ENCODE measurements at regions not wholly inside any gene's neighbourhood (a gene's known extent, or its start where the extent isn't known, plus 50 kb on each side); places are given as distances from the start of the nearest gene placed in this dataset.
"Not testable (repeated sequence)": the region's sequence is repeated elsewhere in the genome, so short reads cannot be mapped to it uniquely, and the experiment has no call there.

GRCh38 chr2:123521854-123522253, 503.2 kb upstream of the CNTNAP5 start:
- DNase-seq = no peak
- H3K4me1 ChIP-seq = no peaks in the 10 kb centered on the region
- TF ChIP-seq, protein P1, sequence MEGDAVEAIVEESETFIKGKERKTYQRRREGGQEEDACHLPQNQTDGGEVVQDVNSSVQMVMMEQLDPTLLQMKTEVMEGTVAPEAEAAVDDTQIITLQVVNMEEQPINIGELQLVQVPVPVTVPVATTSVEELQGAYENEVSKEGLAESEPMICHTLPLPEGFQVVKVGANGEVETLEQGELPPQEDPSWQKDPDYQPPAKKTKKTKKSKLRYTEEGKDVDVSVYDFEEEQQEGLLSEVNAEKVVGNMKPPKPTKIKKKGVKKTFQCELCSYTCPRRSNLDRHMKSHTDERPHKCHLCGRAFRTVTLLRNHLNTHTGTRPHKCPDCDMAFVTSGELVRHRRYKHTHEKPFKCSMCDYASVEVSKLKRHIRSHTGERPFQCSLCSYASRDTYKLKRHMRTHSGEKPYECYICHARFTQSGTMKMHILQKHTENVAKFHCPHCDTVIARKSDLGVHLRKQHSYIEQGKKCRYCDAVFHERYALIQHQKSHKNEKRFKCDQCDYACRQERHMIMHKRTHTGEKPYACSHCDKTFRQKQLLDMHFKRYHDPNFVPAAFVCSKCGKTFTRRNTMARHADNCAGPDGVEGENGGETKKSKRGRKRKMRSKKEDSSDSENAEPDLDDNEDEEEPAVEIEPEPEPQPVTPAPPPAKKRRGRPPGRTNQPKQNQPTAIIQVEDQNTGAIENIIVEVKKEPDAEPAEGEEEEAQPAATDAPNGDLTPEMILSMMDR (IDR thresholded peaks at IDR 0.05) = no peak
- H3K36me3 ChIP-seq = no peaks in the 10 kb centered on the region
- intact Hi-C loops (cut with DNase I; ENCODE audit: low total_unique reads) = no loop called here
- no peak overlapping the region for H3K4me3 ChIP-seq
- H3K9me3 ChIP-seq = no peaks in the 10 kb centered on the region
- H3K27ac ChIP-seq = no peak overlapping the region
- no peaks in the 10 kb centered on the region for H3K27me3 ChIP-seq

DNA sequence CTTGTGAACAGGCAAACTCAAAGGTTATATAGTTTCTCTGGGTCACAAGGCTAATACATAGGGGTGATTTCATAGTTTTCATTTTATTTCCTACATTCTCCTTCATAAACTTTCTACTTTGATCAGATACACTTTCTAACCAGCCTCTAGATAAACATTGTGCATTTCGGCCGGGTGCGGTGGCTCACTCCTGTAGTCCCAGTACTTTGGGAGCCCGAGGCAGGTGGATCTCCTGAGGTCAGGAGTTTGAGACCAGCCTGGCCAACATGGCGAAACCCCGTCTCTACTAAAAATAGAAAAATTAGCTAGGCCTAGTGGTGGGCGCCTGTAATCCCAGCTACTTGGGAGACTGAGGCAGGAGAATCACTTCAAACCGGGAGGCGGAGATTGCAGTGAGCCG, 502.6 kb upstream of the CNTNAP5 start:
- intact Hi-C loops (cut with DNase I; ENCODE audit: low total_unique reads); DNase-seq; H3K27me3 ChIP-seq; H3K9me3 ChIP-seq; H3K36me3 ChIP-seq; H3K4me3 ChIP-seq; H3K4me1 ChIP-seq; H3K27ac ChIP-seq: not testable (repeated sequence)

DNA sequence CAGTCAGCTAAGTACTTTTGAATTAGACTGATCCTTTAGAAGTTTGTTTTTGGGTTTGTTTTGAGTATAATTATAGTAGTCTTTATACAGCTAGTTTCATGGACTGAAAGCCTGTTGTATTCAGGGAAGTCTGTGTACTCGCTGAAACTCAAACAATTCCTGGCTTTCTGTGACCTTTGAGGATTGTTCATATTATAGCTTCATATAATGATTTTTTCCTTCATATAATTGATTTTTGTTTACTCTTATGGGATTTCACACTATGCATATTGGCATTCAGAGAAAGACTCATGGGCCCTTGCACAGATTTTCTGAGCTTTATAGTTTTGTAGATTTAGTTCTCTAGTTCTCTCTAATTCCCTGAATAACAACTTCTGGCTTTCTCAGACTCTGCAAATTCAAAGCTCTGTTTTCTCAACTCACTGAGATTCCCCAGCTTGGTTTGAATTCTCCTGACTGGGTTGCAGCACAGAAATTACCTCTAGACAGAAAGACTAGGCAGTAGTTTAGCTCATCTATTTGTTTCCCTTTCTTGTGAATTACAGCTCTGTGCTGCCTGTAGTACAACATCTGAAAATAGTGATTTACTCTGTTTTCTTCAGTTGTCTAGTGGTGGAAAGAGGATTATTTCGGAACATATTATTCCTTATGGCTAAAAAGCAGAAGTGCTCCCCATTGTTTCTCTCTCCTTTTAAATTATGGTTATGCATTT, 495.9 kb upstream of the CNTNAP5 start:
- Histone ChIP-seq H3K9me3 (no peaks in the 10 kb centered on the region), H3K27ac (no peak overlapping the region), H3K4me1 (no peaks in the 10 kb centered on the region), H3K36me3 (no peaks in the 10 kb centered on the region), H3K4me3 (no peak overlapping the region), H3K27me3 (no peaks in the 10 kb centered on the region)
- no peak for DNase-seq
- intact Hi-C loops (cut with DNase I; ENCODE audit: low total_unique reads) = no loop called here
- TF ChIP-seq, protein P1 (IDR thresholded peaks at IDR 0.05) = no peak

DNA sequence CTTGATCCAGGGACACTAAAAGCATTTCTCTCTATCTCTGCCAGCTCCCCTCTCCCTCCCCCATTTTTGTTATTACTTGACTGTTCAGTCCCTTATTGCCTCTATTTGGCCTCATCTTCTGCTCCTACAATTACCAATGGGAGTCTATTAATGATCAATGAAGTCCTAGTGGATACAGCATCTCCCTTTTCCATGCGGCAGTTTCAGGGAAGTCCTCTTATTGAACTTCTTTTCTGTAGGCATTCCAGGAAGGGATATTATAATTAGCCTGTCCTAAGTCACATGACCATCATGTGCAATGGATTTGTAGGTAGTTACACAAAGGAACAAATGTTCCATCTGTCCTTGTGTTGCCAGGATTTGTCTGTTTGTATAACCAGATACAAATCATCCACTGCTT, 495.1 kb upstream of the CNTNAP5 start:
- no peak for DNase-seq
- intact Hi-C loops (cut with DNase I; ENCODE audit: low total_unique reads) = no loop called here
- H3K9me3 ChIP-seq = no peaks in the 10 kb centered on the region
- H3K36me3 ChIP-seq = no peaks in the 10 kb centered on the region
- no peak overlapping the region for H3K4me3 ChIP-seq
- TF ChIP-seq, protein P1 (IDR thresholded peaks at IDR 0.05) = no peak
- no peak overlapping the region for H3K27ac ChIP-seq
- H3K4me1 ChIP-seq = no peaks in the 10 kb centered on the region
- H3K27me3 ChIP-seq = no peaks in the 10 kb centered on the region

- TF ChIP-seq, protein P1 (IDR thresholded peaks at IDR 0.05) = no peak
- no peaks in the 10 kb centered on the region for H3K9me3 ChIP-seq
- no peak overlapping the region for H3K27ac ChIP-seq
- intact Hi-C loops (cut with DNase I; ENCODE audit: low total_unique reads) = no loop called here
- no peak for DNase-seq
- H3K4me1 ChIP-seq = no peaks in the 10 kb centered on the region
- no peaks in the 10 kb centered on the region for H3K27me3 ChIP-seq
- H3K4me3 ChIP-seq = no peak overlapping the region
- no peaks in the 10 kb centered on the region for H3K36me3 ChIP-seq
These were observed 493.0 kb upstream of the CNTNAP5 start for GRCh38 chr2:123532126-123532525.

DNA sequence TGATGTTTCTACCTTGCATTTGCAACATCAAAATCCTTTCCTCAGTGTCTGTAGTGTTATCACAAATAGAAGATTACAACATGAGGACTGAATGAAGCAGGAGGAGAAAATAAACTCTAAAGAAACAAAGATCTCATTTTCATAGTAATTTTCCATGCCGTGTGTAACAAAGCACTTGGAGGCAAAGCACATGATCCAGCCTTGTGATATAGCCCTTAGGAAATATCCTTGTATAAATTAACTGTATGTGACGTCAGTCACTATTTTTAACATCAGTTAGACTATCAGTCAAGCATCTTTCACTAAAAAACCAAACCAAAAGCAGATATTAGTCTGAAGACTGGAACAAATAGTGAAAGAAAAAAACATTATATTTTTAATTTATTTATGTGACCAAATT, 492.1 kb upstream of the CNTNAP5 start:
- Histone ChIP-seq H3K9me3 (no peaks in the 10 kb centered on the region), H3K27ac (no peak overlapping the region), H3K27me3 (no peaks in the 10 kb centered on the region), H3K4me1 (no peaks in the 10 kb centered on the region), H3K4me3 (no peak overlapping the region), H3K36me3 (no peaks in the 10 kb centered on the region)
- no peak for DNase-seq
- intact Hi-C loops (cut with DNase I; ENCODE audit: low total_unique reads) = no loop called here
- TF ChIP-seq, protein P1 (IDR thresholded peaks at IDR 0.05) = no peak

All from tibial artery (tissue), 4 donors.